MM.1S (cell line): ENCODE measurements at regions not wholly inside any gene's neighbourhood (a gene's known extent, or its start where the extent isn't known, plus 50 kb on each side); places are given as distances from the start of the nearest gene placed in this dataset.

Experiments used
- EZH2phosphoT487 ChIP-seq: fragments of 300-600 bp; sonication (generic); IDR thresholded peaks from 2 replicates; pipeline ENCODE4 v1.6.1; 2018; ENCODE audit warnings: antibody characterized with exemption, low read length
- TF ChIP-seq, protein P1 (sequence below): fragments of 300-600 bp; sonication (generic); IDR thresholded peaks from 2 replicates; pipeline ENCODE4 v1.5.1; 2016; ENCODE audit warnings: antibody characterized with exemption, low read length, mixed read lengths

DNA sequence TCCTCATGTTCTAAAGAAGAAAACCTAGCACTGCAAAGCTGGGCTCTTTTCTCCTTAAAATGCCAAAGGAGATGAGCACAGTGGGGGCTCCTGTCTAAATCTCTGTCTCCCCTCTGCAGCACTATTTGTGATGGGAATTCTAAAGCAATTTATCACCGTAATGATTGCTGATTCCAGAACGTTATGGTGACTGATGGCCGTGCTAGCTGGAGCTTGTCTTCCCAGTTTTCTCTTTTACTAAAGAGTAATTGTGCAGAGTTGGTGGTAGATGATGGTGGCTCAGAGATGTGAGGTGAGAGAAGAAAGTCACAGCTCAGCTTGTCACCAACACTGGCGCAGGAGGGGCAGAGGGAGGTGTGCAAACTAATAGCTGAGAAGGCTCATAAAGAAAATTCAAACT lies 60.7 kb upstream of the ATP2B4 start:
- TF ChIP-seq, protein P1, sequence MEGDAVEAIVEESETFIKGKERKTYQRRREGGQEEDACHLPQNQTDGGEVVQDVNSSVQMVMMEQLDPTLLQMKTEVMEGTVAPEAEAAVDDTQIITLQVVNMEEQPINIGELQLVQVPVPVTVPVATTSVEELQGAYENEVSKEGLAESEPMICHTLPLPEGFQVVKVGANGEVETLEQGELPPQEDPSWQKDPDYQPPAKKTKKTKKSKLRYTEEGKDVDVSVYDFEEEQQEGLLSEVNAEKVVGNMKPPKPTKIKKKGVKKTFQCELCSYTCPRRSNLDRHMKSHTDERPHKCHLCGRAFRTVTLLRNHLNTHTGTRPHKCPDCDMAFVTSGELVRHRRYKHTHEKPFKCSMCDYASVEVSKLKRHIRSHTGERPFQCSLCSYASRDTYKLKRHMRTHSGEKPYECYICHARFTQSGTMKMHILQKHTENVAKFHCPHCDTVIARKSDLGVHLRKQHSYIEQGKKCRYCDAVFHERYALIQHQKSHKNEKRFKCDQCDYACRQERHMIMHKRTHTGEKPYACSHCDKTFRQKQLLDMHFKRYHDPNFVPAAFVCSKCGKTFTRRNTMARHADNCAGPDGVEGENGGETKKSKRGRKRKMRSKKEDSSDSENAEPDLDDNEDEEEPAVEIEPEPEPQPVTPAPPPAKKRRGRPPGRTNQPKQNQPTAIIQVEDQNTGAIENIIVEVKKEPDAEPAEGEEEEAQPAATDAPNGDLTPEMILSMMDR, result no peak
- TF ChIP-seq EZH2phosphoT487, result no peak
